NT2/D1 (cell line): ENCODE measurements at regions not wholly inside any gene's neighbourhood (a gene's known extent, or its start where the extent isn't known, plus 50 kb on each side); places are given as distances from the start of the nearest gene placed in this dataset.
"Not testable (repeated sequence)": the region's sequence is repeated elsewhere in the genome, so short reads cannot be mapped to it uniquely, and the experiment has no call there.

Source experiments
- DNase-seq: peaks from one replicate; pipeline ENCODE4 v3.0.0-alpha.2; 2011; ENCODE audit warnings: low read depth, low spot score
- H3K27me3 ChIP-seq: 2 replicates; pipeline ENCODE4 v1.6.0; 2011; ENCODE audit warnings: mild to moderate bottlenecking; ENCODE audit not compliant: insufficient read length, insufficient read depth
- H3K36me3 ChIP-seq: 2 replicates; pipeline ENCODE4 v1.6.1; 2011; ENCODE audit warnings: mild to moderate bottlenecking, low read length, mixed read lengths; ENCODE audit not compliant: insufficient read depth, insufficient read length
- H3K4me1 ChIP-seq: 2 replicates; pipeline ENCODE4 v1.5.1; 2011; ENCODE audit not compliant: insufficient read depth, insufficient read length
- H3K4me3 ChIP-seq: 2 replicates; pipeline ENCODE4 v1.5.1; 2011; ENCODE audit warnings: low read depth; ENCODE audit not compliant: insufficient read length
- H3K9ac ChIP-seq: 2 replicates; pipeline ENCODE4 v1.6.0; 2011; ENCODE audit warnings: low read depth; ENCODE audit not compliant: insufficient read length
- H3K9me3 ChIP-seq: 2 replicates; pipeline ENCODE4 v1.5.1; 2011; ENCODE audit warnings: mild to moderate bottlenecking, low read length; ENCODE audit not compliant: insufficient read depth
- SUZ12 ChIP-seq: IDR thresholded peaks from 2 replicates; pipeline ENCODE4 v1.6.1; 2011; ENCODE audit not compliant: insufficient read length, insufficient read depth; ENCODE audit errors: extremely low read depth
- YY1 ChIP-seq: IDR thresholded peaks from 2 replicates; pipeline ENCODE4 v1.6.1; 2011; ENCODE audit not compliant: insufficient read length, insufficient read depth
- ZNF274 ChIP-seq: IDR thresholded peaks from 2 replicates; pipeline ENCODE4 v1.6.1; 2011; ENCODE audit warnings: mild to moderate bottlenecking, low read depth, low read length

- Histone ChIP-seq H3K36me3 (no peaks in the 10 kb centered on the region), H3K9me3 (peaks cover 32% of the 10 kb centered on the region), H3K9ac (no peak overlapping the region), H3K4me1 (no peaks in the 10 kb centered on the region), H3K4me3 (no peak overlapping the region), H3K27me3 (no peaks in the 10 kb centered on the region)
- TF ChIP-seq SUZ12 (no peak), ZNF274 (no peak), YY1 (no peak)
- no peak for DNase-seq
Observed at GRCh38 chr7:42662862-42663261, 249.0 kb downstream of the C7orf25 start.

- H3K27me3 ChIP-seq, result no peaks in the 10 kb centered on the region
- no peak overlapping the region for H3K4me3 ChIP-seq
- no peaks in the 10 kb centered on the region for H3K4me1 ChIP-seq
- TF ChIP-seq YY1 (no peak), ZNF274 (no peak), SUZ12 (no peak)
- no peaks in the 10 kb centered on the region for H3K36me3 ChIP-seq
- no peak overlapping the region for H3K9ac ChIP-seq
- no peak for DNase-seq
- H3K9me3 ChIP-seq, result peaks cover 16% of the 10 kb centered on the region
Observed at GRCh38 chr7:42661312-42661711, 250.6 kb downstream of the C7orf25 start.

- TF ChIP-seq SUZ12 (no peak), YY1 (no peak), ZNF274 (no peak)
- Histone ChIP-seq H3K4me3 (no peak overlapping the region), H3K4me1 (no peaks in the 10 kb centered on the region), H3K27me3 (no peaks in the 10 kb centered on the region), H3K9ac (no peak overlapping the region), H3K36me3 (no peaks in the 10 kb centered on the region), H3K9me3 (no peaks in the 10 kb centered on the region)
- DNase-seq, result no peak
Observed at GRCh38 chr7:42650701-42651100, 261.2 kb downstream of the C7orf25 start.

- no peaks in the 10 kb centered on the region for H3K36me3 ChIP-seq
- no peak for DNase-seq
- no peak overlapping the region for H3K9ac ChIP-seq
- H3K27me3 ChIP-seq, result no peaks in the 10 kb centered on the region
- H3K9me3 ChIP-seq, result no peaks in the 10 kb centered on the region
- H3K4me3 ChIP-seq, result no peak overlapping the region
- no peaks in the 10 kb centered on the region for H3K4me1 ChIP-seq
- TF ChIP-seq SUZ12 (no peak), ZNF274 (no peak), YY1 (no peak)
Observed at GRCh38 chr7:42650171-42650570, 261.7 kb downstream of the C7orf25 start.

- no peak for TF ChIP-seq SUZ12
- no peak for TF ChIP-seq ZNF274
- TF ChIP-seq YY1, result no peak
- no peak for DNase-seq
- Histone ChIP-seq H3K9me3 (peaks cover 13% of the 10 kb centered on the region; the same call in 1 of the 2 replicates), H3K36me3 (no peaks in the 10 kb centered on the region), H3K27me3 (no peaks in the 10 kb centered on the region), H3K4me3 (no peak overlapping the region), H3K4me1 (no peaks in the 10 kb centered on the region), H3K9ac (no peak overlapping the region)
Observed at GRCh38 chr7:42645906-42646305, 266.0 kb downstream of the C7orf25 start.

DNA sequence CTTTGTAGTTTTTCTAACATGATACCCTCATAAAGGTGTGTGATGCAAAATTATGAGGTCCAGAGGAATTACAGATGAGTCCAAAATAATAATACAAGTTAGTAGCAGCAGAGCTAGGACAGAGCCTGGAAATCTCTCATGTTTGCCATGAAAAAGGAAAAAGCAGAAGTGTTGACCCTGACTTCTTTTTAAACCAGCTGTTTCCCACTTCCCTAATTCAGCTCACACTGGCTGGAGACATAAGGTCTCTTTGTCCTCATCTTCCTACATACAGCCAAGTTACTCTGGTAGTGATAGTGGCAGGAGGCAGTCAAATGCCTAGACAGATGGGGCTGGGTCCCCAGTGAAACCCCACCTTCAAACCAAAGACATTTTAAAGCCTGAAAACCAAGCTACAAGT is 269.2 kb downstream of the C7orf25 start:
- TF ChIP-seq SUZ12 (no peak), YY1 (no peak), ZNF274 (no peak)
- H3K4me3 ChIP-seq, result no peak overlapping the region
- DNase-seq, result no peak

DNA sequence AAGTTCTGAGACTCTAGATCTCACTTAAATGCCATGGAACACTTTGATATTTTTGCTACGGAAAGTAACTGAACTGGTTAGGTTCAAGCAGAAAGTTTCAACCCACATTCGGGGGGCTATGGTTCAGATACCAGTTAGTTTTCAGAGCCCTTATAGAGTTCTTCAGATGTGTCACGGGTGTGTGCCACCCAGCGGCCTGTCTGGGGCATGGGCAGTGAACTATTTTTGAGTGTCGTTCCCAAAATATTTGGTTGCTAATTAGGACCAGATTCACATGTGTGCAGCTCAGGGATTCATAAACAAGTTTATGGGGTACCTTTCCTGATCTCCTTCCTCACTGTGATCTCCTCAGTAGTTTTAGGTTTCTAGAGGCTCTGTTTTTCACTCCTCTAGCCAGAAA is 271.9 kb downstream of the C7orf25 start:
- no peaks in the 10 kb centered on the region for H3K27me3 ChIP-seq
- H3K4me3 ChIP-seq, result no peak overlapping the region
- no peak for DNase-seq
- H3K9me3 ChIP-seq, result peaks cover 13% of the 10 kb centered on the region; the same call in 1 of the 2 replicates
- no peaks in the 10 kb centered on the region for H3K36me3 ChIP-seq
- no peak for TF ChIP-seq SUZ12
- TF ChIP-seq YY1, result no peak
- no peak for TF ChIP-seq ZNF274
- H3K4me1 ChIP-seq, result no peaks in the 10 kb centered on the region
- no peak overlapping the region for H3K9ac ChIP-seq

More for the DNA sequence above, 269.2 kb downstream of the C7orf25 start:
- H3K4me1 ChIP-seq, result no peaks in the 10 kb centered on the region
- H3K36me3 ChIP-seq, result no peaks in the 10 kb centered on the region
- no peak overlapping the region for H3K9ac ChIP-seq
- no peaks in the 10 kb centered on the region for H3K27me3 ChIP-seq
- H3K9me3 ChIP-seq, result peaks cover 13% of the 10 kb centered on the region; the same call in 1 of the 2 replicates

DNA sequence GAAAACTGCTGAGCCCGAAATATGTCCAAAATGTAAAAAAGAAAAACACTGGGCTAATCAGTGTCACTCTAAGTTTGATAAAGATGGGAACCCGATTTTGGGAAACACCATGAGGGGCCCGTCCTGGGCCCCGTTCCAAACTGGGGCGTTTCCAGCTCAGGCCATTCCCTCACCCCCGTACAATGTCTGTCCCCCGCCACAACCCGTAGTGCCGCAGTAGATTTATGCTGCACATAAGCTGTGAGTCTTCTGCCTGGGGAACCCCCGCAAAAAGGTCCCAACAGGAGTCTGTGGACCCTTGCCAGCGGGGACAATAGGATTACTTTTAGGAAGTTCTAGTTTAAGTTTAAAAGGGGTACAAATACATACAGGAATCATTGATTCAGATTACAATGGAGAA is 275.5 kb downstream of the C7orf25 start:
- DNase-seq, H3K27me3 ChIP-seq, H3K4me3 ChIP-seq, H3K36me3 ChIP-seq, H3K4me1 ChIP-seq, H3K9me3 ChIP-seq, H3K9ac ChIP-seq: not testable (repeated sequence)
